Inferior parietal cortex (tissue), 1 donor: ENCODE measurements at regions not wholly inside any gene's neighbourhood (a gene's known extent, or its start where the extent isn't known, plus 50 kb on each side); places are given as distances from the start of the nearest gene placed in this dataset.

Experiments
- DNase-seq: peaks from one replicate; pipeline ENCODE4 v3.0.0-alpha.2; 2016; ENCODE audit errors: extremely low spot score

- DNase-seq: no peak
Observed at GRCh38 chr7:45235905-45236304, 78.3 kb downstream of the RAMP3 start.

- no peak for DNase-seq
Observed at GRCh38 chr7:45236666-45237065, 79.1 kb downstream of the RAMP3 start.

- no peak for DNase-seq
Observed at GRCh38 chr7:45237788-45238461, 80.3 kb downstream of the RAMP3 start.

GRCh38 chr7:45238806-45239205 is 81.2 kb downstream of the RAMP3 start:
- DNase-seq: no peak

GRCh38 chr7:45239486-45239885 is 81.9 kb downstream of the RAMP3 start:
- DNase-seq: no peak

GRCh38 chr7:45240273-45240771 is 82.7 kb downstream of the RAMP3 start:
- no peak for DNase-seq

- no peak for DNase-seq
Observed at GRCh38 chr7:45240926-45241325, 83.3 kb downstream of the RAMP3 start.

- no peak for DNase-seq
Observed at GRCh38 chr7:45241339-45242109, 83.9 kb downstream of the RAMP3 start.

- no peak for DNase-seq
Observed at GRCh38 chr7:45242261-45242660, 84.7 kb downstream of the RAMP3 start.

- DNase-seq: no peak
Observed at GRCh38 chr7:45242698-45243097, 85.1 kb downstream of the RAMP3 start.

- no peak for DNase-seq
Observed at GRCh38 chr7:45244981-45245380, 87.4 kb downstream of the RAMP3 start.

- DNase-seq: no peak
Observed at GRCh38 chr7:45246339-45246738, 88.7 kb downstream of the RAMP3 start.

GRCh38 chr7:45252248-45252647 is 94.7 kb downstream of the RAMP3 start:
- no peak for DNase-seq

- no peak for DNase-seq
Observed at GRCh38 chr7:45252857-45253256, 95.3 kb downstream of the RAMP3 start.

GRCh38 chr7:45253368-45253767 is 95.8 kb downstream of the RAMP3 start:
- DNase-seq: no peak

GRCh38 chr7:45255187-45255586 is 97.6 kb downstream of the RAMP3 start:
- DNase-seq: no peak

- DNase-seq: no peak
Observed at GRCh38 chr7:45256309-45256708, 98.7 kb downstream of the RAMP3 start.

GRCh38 chr7:45256775-45257174 is 99.2 kb downstream of the RAMP3 start:
- DNase-seq: no peak

GRCh38 chr7:45257284-45257683 is 99.7 kb downstream of the RAMP3 start:
- no peak for DNase-seq

GRCh38 chr7:45258533-45259226 is 101.1 kb downstream of the RAMP3 start:
- DNase-seq: no peak

- DNase-seq: no peak
Observed at GRCh38 chr7:45259227-45259596, 101.6 kb downstream of the RAMP3 start.

GRCh38 chr7:45259966-45260646 is 102.5 kb downstream of the RAMP3 start:
- DNase-seq: peak; percentile 75
